Fibroblast of mammary gland (primary cell): ENCODE measurements at regions not wholly inside any gene's neighbourhood (a gene's known extent, or its start where the extent isn't known, plus 50 kb on each side); places are given as distances from the start of the nearest gene placed in this dataset.

Experiments used
- DNase-seq: peaks from one replicate; pipeline ENCODE4 v3.0.0-alpha.2; 2010; ENCODE audit warnings: low read depth
- H3K4me3 ChIP-seq: 2 replicates; pipeline ENCODE4 v1.5.1; 2011; ENCODE audit warnings: low read depth, mild to moderate bottlenecking, low read length, moderate library complexity; ENCODE audit not compliant: control insufficient read depth
- CTCF ChIP-seq: conservative IDR thresholded peaks from 2 replicates; pipeline ENCODE4 v1.5.1; 2011; ENCODE audit warnings: low read depth, low read length, inconsistent platforms; ENCODE audit not compliant: control insufficient read depth, insufficient read depth

- no peak for TF ChIP-seq CTCF
- no peak overlapping the region for H3K4me3 ChIP-seq
- no peak for DNase-seq
Observed at GRCh38 chr6:47375426-47375825, 65.7 kb upstream of the TNFRSF21 start.

GRCh38 chr6:47376930-47377329 is 67.2 kb upstream of the TNFRSF21 start:
- DNase-seq, result no peak
- H3K4me3 ChIP-seq, result no peak overlapping the region
- no peak for TF ChIP-seq CTCF

- DNase-seq, result peak; percentile 39
- H3K4me3 ChIP-seq, result no peak overlapping the region
- no peak for TF ChIP-seq CTCF
Observed at GRCh38 chr6:47377971-47378370, 68.3 kb upstream of the TNFRSF21 start.

GRCh38 chr6:47379328-47379727 is 69.6 kb upstream of the TNFRSF21 start:
- no peak overlapping the region for H3K4me3 ChIP-seq
- peak; percentile 68 for DNase-seq
- TF ChIP-seq CTCF, result no peak

GRCh38 chr6:47380251-47380650 is 70.5 kb upstream of the TNFRSF21 start:
- DNase-seq, result no peak
- H3K4me3 ChIP-seq, result no peak overlapping the region
- no peak for TF ChIP-seq CTCF

- no peak for TF ChIP-seq CTCF
- no peak for DNase-seq
- H3K4me3 ChIP-seq, result no peak overlapping the region
Observed at GRCh38 chr6:47381036-47381435, 71.3 kb upstream of the TNFRSF21 start.

- DNase-seq, result no peak
- no peak overlapping the region for H3K4me3 ChIP-seq
- no peak for TF ChIP-seq CTCF
Observed at GRCh38 chr6:47383360-47383759, 73.7 kb upstream of the TNFRSF21 start.
